Activated CD4-positive, alpha-beta T cell treated with anti-CD3 and anti-CD28 coated beads, Interleukin-2, amount 10 ng/mL, durations not matched to agents 24 days and 14 days (primary cell): ENCODE measurements at regions not wholly inside any gene's neighbourhood (a gene's known extent, or its start where the extent isn't known, plus 50 kb on each side); places are given as distances from the start of the nearest gene placed in this dataset.
"Not testable (repeated sequence)": the region's sequence is repeated elsewhere in the genome, so short reads cannot be mapped to it uniquely, and the experiment has no call there.

ENCODE experiments used
- DNase-seq: peaks from one replicate; pipeline ENCODE4 v3.0.0; 2022
- H3K27ac Mint-ChIP-seq: one replicate; pipeline ENCODE4 v1.8.0; 2022; ENCODE audit warnings: mild to moderate bottlenecking, mixed read lengths
- H3K27me3 Mint-ChIP-seq: one replicate; pipeline ENCODE4 v1.8.0; 2022; ENCODE audit warnings: mixed read lengths
- H3K36me3 Mint-ChIP-seq: one replicate; pipeline ENCODE4 v1.8.0; 2022; ENCODE audit warnings: low read depth, mild to moderate bottlenecking, mixed read lengths
- H3K4me1 Mint-ChIP-seq: one replicate; pipeline ENCODE4 v1.8.0; 2021; ENCODE audit warnings: mixed read lengths
- H3K4me3 Mint-ChIP-seq: one replicate; pipeline ENCODE4 v1.8.0; 2022; ENCODE audit warnings: mild to moderate bottlenecking, moderate library complexity, mixed read lengths
- H3K9me3 Mint-ChIP-seq: one replicate; pipeline ENCODE4 v1.8.0; 2021; ENCODE audit warnings: mixed read lengths
- intact Hi-C: fragments of 100-400 bp; cut with micrococcal nuclease; formaldehyde crosslinking; loops from one replicate; pipeline ENCODE4 v1.15.1; 2023

- H3K36me3 Mint-ChIP-seq, H3K27me3 Mint-ChIP-seq, H3K4me1 Mint-ChIP-seq, H3K27ac Mint-ChIP-seq, intact Hi-C loops, H3K4me3 Mint-ChIP-seq: not testable (repeated sequence)
- DNase-seq, result peak; percentile 55
- peaks cover 55% of the 10 kb centered on the region for H3K9me3 Mint-ChIP-seq
Observed at GRCh38 chr22:11063022-11063685, 4464.8 kb upstream of the OR11H1 start.

- H3K27ac Mint-ChIP-seq, H3K27me3 Mint-ChIP-seq, intact Hi-C loops, H3K36me3 Mint-ChIP-seq, H3K4me1 Mint-ChIP-seq, H3K4me3 Mint-ChIP-seq: not testable (repeated sequence)
- DNase-seq, result peak; percentile 53
- H3K9me3 Mint-ChIP-seq, result peaks cover 58% of the 10 kb centered on the region
Observed at GRCh38 chr22:11065210-11065609, 4462.8 kb upstream of the OR11H1 start.

- H3K27ac Mint-ChIP-seq, H3K36me3 Mint-ChIP-seq, H3K27me3 Mint-ChIP-seq, H3K4me1 Mint-ChIP-seq, H3K4me3 Mint-ChIP-seq, intact Hi-C loops: not testable (repeated sequence)
- DNase-seq, result peak; percentile 55
- peaks cover 55% of the 10 kb centered on the region for H3K9me3 Mint-ChIP-seq
Observed at GRCh38 chr22:11065876-11066457, 4462.0 kb upstream of the OR11H1 start.

GRCh38 chr22:11066458-11067285 lies 4461.3 kb upstream of the OR11H1 start:
- H3K36me3 Mint-ChIP-seq, result peaks cover 9% of the 10 kb centered on the region
- DNase-seq, result peak; percentile 59
- no peak overlapping the region for H3K4me3 Mint-ChIP-seq
- intact Hi-C loops, result no loop called here
- H3K27ac Mint-ChIP-seq, result no peak overlapping the region
- peaks cover 52% of the 10 kb centered on the region for H3K9me3 Mint-ChIP-seq
- H3K4me1 Mint-ChIP-seq, result no peaks in the 10 kb centered on the region
- H3K27me3 Mint-ChIP-seq, result no peaks in the 10 kb centered on the region

- H3K27ac Mint-ChIP-seq, intact Hi-C loops, H3K36me3 Mint-ChIP-seq, H3K27me3 Mint-ChIP-seq, H3K4me1 Mint-ChIP-seq, H3K4me3 Mint-ChIP-seq: not testable (repeated sequence)
- peaks cover 52% of the 10 kb centered on the region for H3K9me3 Mint-ChIP-seq
- DNase-seq, result peak; percentile 56
Observed at GRCh38 chr22:11067286-11067871, 4460.6 kb upstream of the OR11H1 start.

GRCh38 chr22:11067937-11068336 lies 4460.1 kb upstream of the OR11H1 start:
- intact Hi-C loops, H3K36me3 Mint-ChIP-seq, H3K27ac Mint-ChIP-seq, H3K27me3 Mint-ChIP-seq, H3K4me3 Mint-ChIP-seq, H3K4me1 Mint-ChIP-seq: not testable (repeated sequence)
- peaks cover 50% of the 10 kb centered on the region for H3K9me3 Mint-ChIP-seq
- peak; percentile 51 for DNase-seq

DNA sequence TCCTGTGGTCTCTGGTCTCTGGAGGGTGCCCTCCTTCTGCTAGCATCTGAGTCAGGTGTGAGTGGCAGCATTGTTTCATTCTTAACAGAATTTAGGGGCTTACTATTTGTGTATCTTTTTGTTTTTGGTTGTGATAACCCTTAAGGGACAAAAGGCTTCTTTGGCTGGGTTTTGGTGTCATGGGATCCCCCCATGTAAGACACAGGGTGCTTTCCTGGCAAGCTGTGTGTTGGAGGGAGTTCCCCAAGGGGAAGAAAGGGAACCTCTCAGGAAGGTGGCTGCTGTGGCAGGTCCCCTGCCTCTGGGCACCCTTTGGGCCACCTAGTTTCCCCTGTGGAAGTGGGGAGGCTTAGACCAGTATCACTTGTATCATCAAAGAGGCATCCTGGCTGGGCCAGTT lies 4459.6 kb upstream of the OR11H1 start:
- intact Hi-C loops, H3K4me3 Mint-ChIP-seq, H3K27me3 Mint-ChIP-seq, H3K36me3 Mint-ChIP-seq, DNase-seq, H3K4me1 Mint-ChIP-seq, H3K27ac Mint-ChIP-seq: not testable (repeated sequence)
- peaks cover 46% of the 10 kb centered on the region for H3K9me3 Mint-ChIP-seq
